ENCODE measurements at regions not wholly inside any gene's neighbourhood (a gene's known extent, or its start where the extent isn't known, plus 50 kb on each side); places are given as distances from the start of the nearest gene placed in this dataset.

DNA sequence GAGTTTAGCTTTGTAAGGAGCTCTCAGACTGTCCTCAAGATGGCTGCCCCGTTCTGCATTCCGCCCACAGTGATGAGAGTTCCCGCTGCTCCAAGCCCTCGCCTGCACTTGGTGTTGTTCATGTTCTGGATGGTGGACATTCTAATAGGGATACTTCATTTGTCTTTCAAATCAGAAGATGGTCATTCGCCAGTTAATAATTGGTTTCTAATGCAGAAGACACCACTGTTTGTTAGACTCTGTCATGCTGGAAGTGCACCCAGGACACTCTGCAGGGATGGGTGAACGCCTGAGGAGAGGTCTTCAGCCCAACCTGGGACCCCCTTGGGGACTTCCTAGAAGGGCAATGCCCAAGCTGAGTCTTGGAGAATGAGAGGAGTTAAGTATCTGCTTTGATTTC lies 836.4 kb downstream of the TBC1D22A start:
- H3K4me3 ChIP-seq (ENCODE audit: low read length): no peak overlapping the region
- no peak for DNase-seq (ENCODE audit: low read depth, low spot score)

DNA sequence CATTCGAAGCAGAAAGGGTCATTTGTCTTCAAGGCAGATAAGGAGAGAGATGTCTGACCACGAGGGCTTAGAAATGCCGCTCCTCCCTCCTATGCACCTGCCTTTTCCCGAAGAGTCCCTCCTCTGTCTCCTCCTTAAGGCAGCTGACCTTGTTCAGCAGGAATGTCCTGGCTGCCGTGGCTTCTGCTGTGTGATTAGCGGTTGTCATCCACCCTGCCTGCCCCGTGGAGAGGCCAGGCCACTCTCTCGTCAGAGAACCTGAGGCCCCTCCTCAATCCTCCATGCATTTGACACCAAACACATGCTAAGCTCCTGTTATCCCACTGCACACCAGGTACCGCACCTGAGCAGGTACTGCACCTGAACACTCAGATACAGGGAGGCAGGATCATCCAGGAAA lies 834.6 kb downstream of the TBC1D22A start:
- no peak for DNase-seq (ENCODE audit: low read depth, low spot score)
- H3K4me3 ChIP-seq (ENCODE audit: low read length): no peak overlapping the region

DNA sequence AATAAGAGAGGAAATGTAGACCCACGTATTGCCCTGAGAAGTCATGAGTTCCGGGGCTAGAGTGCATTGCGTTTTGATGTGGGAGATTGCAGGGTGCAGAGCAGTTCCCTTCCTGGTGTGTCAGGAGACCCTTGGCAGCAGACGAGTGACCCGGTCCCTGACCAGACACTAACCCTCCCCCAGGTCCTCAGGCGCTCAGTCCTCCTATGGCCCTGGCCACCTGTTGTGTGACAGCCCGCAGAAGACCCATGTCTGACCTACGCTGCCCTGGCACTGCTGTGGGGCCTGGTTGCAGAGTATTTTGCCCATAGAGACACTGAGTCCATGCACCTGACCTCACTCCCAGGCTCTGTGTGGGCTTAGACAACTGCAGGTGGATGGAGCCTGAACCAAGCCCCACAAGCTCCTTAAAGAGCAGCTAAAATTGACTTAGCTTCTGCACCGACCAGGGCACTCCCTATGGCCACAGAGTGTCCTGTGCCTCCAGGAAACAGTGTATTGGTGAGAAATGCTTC lies 833.8 kb downstream of the TBC1D22A start:
- H3K4me3 ChIP-seq (ENCODE audit: low read length): no peak overlapping the region
- no peak for DNase-seq (ENCODE audit: low read depth, low spot score)

DNA sequence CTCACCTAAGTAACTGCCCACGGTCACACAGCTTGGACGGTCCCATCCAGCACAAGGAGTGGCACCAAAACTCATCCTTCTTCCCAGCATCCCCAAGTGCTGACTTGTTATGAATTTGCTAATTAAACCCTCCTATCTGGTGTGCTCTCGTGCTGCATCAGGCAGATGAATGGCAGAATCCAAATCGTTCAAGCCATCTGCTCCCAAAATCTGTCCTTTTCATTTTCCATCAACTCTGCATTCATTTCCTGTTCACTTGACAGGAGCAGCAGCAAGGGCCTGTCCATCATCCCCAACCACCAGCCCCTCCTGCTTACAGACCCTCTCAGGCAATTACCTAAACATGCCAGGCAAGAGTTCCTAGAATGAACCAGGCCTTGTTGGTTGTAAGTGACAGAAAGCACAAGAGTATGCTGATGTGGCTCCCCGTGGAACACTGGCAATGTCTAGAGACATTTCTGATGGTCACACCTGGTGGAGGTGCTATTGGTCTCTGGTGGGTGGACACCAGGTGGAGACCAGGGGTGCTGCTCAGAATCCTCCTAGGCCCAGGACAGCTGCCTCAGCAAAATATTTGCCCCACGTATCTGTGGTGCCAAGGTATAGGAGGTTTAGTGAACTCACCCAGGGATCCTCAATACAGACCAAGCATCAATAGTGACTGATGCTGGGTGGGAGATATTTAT lies 832.5 kb downstream of the TBC1D22A start:
- DNase-seq (ENCODE audit: low read depth, low spot score): no peak
- no peak overlapping the region for H3K4me3 ChIP-seq (ENCODE audit: low read length)

DNA sequence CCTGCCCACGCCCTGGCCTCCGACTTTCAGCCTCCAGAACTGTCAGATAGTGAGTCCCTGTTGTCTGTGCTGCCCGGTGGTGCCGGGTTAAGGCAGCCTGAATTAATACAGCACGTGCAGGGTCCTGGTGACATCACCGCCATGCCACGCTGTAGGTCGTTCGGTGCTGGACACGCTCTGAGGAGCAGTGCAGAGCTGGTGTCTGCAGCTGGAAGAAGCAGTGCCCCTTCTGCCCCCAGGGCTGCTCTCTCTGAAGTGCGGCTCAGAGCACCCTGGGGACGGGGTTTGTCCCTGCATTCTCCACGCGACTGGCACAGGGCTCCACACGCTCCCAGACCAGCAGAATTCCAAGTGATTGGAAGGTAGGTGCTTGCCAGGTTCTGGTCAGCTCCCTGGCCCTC lies 831.5 kb downstream of the TBC1D22A start:
- H3K4me3 ChIP-seq (ENCODE audit: low read length): no peak overlapping the region
- DNase-seq (ENCODE audit: low read depth, low spot score): no peak

DNA sequence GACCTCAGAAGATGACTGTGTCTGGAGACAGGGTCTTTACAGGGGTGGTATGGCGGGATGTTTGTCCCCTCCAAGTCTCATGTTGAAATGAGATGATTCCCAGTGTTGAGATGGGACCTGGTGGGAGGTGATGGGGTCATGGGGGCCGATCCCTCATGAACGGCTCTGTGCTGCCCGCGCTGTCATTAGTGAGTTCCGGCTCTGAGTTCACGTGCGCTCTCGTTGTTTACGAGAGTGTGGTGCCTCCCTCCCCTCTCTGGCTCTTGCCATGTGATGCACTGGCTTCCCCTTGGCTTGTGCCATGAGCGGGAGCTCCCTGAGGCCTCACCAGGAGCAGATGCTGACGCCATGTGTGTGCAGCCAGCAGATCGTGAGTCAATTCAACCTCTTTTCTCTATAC lies 830.8 kb downstream of the TBC1D22A start:
- DNase-seq (ENCODE audit: low read depth, low spot score): no peak
- no peak overlapping the region for H3K4me3 ChIP-seq (ENCODE audit: low read length)

DNA sequence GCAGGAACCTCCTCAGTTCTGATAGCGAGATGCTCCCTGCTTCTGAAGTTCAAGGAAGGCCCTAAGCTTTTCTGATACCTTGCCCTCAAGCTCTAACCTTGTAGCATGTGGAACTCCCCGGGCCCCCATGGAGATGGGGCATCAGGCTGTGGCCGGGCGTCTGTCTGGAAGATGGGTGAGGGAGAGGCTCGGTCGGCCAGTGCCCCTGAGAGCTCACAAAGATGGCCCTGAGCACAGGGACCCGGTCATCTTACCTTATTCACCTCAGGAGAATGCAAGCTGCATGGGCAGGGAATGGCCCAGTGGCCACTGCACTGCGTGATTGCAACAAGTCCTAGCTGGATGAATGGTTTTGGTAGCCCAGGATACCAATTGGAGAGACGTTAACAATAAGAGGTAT lies 830.3 kb downstream of the TBC1D22A start:
- DNase-seq (ENCODE audit: low read depth, low spot score): no peak
- H3K4me3 ChIP-seq (ENCODE audit: low read length): no peak overlapping the region

DNA sequence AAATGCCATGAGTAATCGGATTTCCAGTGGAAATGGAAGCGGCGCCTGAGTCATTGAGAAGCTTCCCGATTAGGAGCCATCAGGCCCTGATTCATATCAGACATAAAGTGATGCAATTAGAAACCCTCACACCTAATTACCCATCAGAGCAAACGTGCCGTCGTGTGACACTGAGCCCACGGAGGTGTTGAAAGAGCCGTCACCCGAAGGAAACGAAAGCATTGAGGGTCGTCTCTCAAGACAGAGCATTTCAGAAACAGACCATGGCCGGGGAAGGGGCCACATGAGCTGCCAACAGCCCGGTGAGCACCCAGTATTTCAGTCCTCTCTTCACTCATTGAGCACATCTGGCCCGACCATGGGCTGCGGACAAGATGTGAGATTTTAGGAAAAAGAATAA lies 829.3 kb downstream of the TBC1D22A start:
- no peak overlapping the region for H3K4me3 ChIP-seq (ENCODE audit: low read length)
- no peak for DNase-seq (ENCODE audit: low read depth, low spot score)

DNA sequence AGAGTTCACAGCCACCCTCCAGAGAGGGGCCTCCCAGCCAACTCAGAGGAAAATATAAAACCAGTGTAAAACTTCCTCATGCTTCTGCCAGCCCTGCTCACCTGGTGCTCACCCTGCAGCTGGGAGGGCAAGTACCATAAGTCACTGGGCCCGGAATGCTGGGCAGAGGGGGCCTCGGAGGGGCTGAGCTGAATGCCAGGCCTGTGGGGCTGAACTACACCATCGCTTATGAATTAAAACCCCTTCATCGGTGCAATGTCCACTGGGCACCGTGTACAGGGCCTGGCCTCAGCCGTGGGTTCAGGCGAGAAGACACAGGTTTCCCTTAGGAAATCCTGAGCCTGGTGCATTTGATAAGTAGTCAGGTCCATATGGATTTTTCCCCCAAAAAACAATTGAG lies 828.6 kb downstream of the TBC1D22A start:
- H3K4me3 ChIP-seq (ENCODE audit: low read length): no peak overlapping the region
- no peak for DNase-seq (ENCODE audit: low read depth, low spot score)

DNA sequence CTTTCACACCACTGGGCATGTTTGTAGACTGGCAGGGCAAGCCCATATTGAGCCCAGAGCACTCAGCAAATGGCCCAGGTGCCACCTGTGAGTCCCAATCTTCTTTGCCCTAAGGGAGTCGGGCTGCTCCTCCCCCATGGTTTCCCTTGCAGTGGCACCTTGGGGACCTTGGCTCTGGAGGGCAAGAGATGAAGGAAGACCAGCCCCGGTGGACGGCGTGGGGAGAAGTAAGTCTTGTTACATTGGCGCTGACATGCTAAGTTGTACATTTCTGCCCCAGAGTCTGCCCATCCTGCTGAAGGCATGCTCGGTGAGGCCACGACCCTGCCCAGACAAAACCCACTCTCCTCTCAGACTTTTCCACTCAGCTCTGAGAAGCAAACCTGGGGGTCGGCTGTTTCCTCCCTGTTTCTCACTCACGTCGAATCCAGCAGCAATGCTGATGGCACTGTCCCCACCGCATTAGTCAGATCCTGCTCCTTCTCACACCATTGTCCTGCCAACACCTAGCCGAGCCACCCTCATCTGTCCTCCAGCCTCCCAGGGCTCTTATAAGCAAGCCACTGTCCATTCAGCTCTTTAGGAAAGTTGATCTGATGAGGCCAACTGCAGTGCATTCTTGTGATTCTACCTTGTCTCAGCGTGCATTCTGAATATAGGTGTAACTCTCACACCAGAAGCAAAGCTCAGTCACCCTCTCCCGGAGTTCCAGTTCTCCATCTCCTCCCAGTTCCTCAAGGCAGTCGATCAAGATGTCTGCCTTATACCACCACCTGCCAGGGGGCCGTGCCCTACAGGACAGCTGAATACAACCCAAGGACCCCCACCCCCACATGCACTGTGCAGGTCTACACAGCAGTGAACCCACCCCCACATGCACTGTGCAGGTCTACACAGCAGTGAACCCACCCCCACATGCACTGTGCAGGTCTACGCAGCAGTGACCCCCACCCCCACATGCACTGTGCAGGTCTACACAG lies 827.1 kb downstream of the TBC1D22A start:
- H3K4me3 ChIP-seq (ENCODE audit: low read length): no peak overlapping the region
- DNase-seq (ENCODE audit: low read depth, low spot score): no peak

DNA sequence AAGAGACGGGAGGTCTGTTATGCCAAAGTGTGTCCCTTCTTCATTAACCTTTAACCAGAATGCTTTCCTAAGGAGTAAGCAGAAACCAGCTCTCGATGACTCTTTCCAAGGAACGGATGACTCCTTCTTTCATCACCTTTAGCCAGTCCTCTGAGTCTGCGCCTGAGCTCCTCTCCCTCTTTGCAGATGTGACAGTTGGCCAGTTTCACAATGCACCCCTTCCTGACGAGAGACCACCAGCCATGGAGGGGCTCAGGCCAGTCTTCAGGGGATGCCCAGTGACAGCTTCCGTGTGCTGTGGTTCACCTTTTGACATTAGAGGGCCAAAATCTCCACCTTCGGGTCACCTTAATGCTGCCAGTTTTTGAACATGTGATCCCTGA lies 826.1 kb downstream of the TBC1D22A start:
- DNase-seq (ENCODE audit: low read depth, low spot score): no peak

DNA sequence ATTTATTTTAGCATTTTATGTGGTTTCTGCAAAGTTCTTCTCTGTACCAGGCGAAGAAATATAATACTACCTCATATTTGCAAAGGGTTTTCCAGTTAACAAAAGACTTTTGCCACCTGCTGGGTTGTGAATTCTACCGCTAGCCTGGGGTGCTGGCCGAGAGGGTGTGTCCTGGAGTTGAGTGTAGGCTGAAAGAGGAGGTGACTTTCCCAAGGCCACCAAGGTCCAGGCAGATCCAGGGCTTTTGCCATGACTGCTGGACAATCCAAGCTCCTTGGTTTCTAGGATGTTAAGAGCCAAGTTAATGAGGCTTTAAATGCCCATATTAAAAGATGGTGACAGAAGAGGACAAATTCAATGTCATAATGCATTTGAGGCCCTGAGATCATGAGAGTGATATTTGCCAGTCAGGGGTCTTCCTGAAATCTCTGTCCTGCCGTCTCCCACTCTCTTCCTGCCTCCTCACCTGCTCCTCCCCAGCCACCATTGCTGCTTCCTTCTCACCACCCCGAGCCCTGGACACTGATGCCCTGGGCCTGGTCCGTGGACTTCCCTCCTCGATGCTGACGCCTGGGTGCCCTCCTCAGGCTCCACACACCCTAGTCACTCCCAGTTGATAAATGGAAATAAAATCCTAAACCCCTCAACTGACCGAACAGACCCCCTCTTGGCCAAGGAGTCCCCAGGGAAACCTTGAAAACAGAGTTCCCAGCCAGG lies 825.6 kb downstream of the TBC1D22A start:
- no peak overlapping the region for H3K4me3 ChIP-seq (ENCODE audit: low read length)
- no peak for DNase-seq (ENCODE audit: low read depth, low spot score)

More for the DNA sequence above, 826.1 kb downstream of the TBC1D22A start:
- no peak overlapping the region for H3K4me3 ChIP-seq (ENCODE audit: low read length)

DNA sequence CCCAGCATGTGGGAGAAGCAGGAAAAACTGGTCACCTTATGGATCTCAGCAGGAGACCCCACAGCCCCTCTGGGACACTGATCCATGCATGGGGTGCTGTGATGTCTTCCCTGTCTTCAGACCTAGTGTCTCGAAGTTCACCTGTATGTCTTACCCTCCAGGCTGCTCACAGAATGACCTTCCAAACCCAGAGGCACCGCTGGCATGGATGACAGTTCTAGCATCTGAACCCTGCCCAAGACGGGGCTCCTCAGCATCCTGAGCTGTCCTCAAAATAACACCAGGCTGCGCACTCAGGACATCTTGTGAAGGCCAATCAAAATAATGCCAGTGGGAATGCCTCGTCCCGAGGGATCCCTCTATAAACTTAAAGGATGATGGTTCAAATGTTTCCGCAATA lies 824.9 kb downstream of the TBC1D22A start:
- H3K4me3 ChIP-seq (ENCODE audit: low read length): no peak overlapping the region
- no peak for DNase-seq (ENCODE audit: low read depth, low spot score)

DNA sequence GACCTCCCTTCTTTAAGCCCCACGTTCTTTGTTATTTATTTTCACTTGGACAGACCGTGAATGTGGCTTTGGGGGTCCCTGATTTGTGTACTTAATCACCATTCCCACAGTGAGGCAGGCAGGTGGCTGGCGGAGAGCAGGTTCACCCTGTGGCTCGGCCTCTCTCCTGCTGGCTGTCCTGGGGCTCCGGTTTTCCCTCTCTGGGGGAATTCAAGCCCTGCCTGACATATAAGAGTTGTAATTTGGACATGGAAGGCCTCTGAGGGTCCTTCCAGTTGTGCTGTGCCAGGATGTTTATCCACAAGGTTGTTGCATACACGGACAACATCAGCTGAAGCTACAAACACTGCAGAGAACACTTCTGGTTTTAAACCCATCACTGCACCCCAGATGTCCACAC lies 824.5 kb downstream of the TBC1D22A start:
- DNase-seq (ENCODE audit: low read depth, low spot score): no peak
- no peak overlapping the region for H3K4me3 ChIP-seq (ENCODE audit: low read length)

DNA sequence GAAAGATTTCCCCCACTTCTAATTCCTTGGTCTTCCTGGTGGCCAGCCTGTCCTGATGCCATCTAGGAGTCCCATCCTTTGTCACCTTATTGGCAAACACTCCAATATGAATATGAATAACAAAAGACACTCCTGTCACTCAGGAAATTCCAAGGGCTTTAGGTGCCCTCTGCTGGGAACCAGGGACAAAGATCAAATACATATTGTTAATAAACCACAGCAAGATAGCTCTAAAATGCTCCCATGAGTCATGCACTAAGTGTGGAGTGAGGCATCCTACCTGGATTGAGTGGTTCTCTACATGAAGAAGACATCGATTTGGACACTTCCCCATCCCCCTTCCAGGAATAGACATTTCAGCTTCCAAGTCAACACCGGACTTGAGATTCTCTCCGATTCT lies 823.6 kb downstream of the TBC1D22A start:
- DNase-seq (ENCODE audit: low read depth, low spot score): no peak
- no peak overlapping the region for H3K4me3 ChIP-seq (ENCODE audit: low read length)

DNA sequence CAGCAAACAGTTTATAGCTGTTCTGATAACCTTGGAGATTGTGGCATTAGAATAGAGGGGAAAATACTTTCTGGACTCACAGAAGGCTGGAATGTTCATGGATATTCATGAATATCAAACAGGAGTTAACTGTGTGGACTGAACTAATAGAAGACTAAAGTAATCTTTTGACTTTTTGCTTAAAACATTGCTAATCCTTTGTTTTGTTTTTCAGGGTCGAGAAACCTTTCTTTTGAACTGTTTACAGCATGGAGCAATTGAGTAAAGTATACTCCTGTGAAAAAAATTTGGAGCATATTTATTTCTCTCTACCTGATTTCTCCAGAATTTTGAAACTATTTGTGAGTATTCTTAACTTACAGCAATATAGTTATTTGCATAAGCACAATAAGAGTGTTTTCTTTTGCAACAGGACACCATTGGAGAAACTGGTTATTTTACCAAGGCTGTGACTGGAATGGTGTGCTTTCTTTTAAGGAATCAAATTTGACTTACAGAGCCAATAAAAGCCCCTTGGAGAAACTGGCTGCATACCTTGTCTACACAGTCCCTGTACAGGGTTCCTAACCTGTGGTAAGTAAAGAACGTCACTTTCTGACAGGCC lies 821.6 kb downstream of the TBC1D22A start:
- H3K4me3 ChIP-seq (ENCODE audit: low read length): no peak overlapping the region
- no peak for DNase-seq (ENCODE audit: low read depth, low spot score)

DNA sequence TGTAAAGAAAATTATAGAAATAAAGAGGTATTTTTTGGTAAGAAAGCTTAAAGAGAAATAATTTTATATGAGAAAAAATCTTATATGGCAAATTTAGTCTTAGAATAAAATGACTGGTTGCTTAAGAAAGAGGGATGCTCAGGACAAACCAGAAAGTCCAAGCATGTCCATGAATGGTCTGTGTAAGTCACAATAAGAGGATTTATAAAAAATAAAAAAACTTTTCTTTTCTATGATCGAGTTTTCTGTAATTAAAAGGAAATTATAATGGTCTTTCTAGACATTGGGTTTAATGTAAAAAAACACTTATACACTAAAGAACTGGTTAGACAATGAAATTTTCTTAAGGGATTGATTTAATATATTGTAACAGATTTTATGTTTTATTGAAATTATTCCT lies 819.6 kb downstream of the TBC1D22A start:
- DNase-seq (ENCODE audit: low read depth, low spot score): no peak
- H3K4me3 ChIP-seq (ENCODE audit: low read length): no peak overlapping the region

DNA sequence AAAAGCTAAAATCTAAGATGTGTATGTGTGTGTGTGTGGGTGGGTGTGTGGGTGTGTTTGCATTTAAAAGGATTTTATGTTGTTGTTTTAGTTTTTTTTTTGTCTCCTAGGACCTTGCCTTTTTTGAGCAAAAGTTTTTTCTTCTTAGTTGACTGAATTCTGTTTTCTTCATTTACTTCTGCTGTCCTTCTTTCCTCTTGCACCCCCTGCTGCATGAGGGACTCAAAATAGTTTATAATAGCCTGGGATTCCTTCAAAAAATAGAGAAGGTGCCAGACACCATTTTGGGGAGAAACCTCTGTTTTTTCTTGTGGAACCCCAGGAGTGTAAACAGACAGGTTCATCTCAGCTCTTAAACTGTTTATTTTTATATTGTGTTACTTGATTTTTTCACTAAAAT lies 817.7 kb downstream of the TBC1D22A start:
- DNase-seq (ENCODE audit: low read depth, low spot score): no peak
- no peak overlapping the region for H3K4me3 ChIP-seq (ENCODE audit: low read length)

DNA sequence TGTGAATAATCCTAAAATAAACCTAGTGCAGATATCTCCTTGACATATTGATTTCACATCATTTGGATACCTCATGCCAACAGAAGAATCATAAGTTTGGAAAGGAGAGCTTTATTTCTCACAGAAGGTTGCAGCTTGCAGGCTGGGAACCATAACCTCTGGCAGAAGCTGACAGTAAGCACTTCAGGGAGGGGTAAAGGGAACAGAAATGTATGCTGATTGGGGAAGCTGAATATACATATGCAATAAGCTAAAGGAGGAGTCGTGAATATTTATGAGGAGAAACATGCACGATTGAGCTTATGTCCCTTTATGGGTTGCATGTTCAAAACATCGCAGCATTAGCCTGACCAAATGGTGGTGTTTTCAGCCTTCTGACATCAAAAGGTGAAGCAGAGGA lies 814.5 kb downstream of the TBC1D22A start:
- no peak overlapping the region for H3K4me3 ChIP-seq (ENCODE audit: low read length)
- no peak for DNase-seq (ENCODE audit: low read depth, low spot score)

Data from Jurkat, Clone E6-1 (cell line).